HG03460 (cell line): ENCODE measurements at regions not wholly inside any gene's neighbourhood (a gene's known extent, or its start where the extent isn't known, plus 50 kb on each side); places are given as distances from the start of the nearest gene placed in this dataset.
"Not testable (repeated sequence)": the region's sequence is repeated elsewhere in the genome, so short reads cannot be mapped to it uniquely, and the experiment has no call there.

Experiments used
- ATAC-seq: cut with Tn5 transposase; IDR thresholded peaks from one replicate; pipeline ENCODE4 v1.9.1; 2021; ENCODE audit not compliant: unreplicated experiment

GRCh38 chr5:39674209-39675082 is 249.7 kb upstream of the DAB2 start:
- ATAC-seq: no peak

- no peak for ATAC-seq
Measured at GRCh38 chr5:39671561-39671961, 246.8 kb upstream of the DAB2 start.

GRCh38 chr5:39670955-39671354 is 246.2 kb upstream of the DAB2 start:
- no peak for ATAC-seq

GRCh38 chr5:39670391-39670790 is 245.6 kb upstream of the DAB2 start:
- ATAC-seq: no peak

- no peak for ATAC-seq
Measured at GRCh38 chr5:39668980-39669379, 244.2 kb upstream of the DAB2 start.

GRCh38 chr5:39665328-39665727 is 240.5 kb upstream of the DAB2 start:
- ATAC-seq: no peak

GRCh38 chr5:39662945-39663344 is 238.2 kb upstream of the DAB2 start:
- no peak for ATAC-seq

- ATAC-seq: no peak
Measured at GRCh38 chr5:39661026-39661779, 236.4 kb upstream of the DAB2 start.

GRCh38 chr5:39660020-39660419 is 235.2 kb upstream of the DAB2 start:
- ATAC-seq: no peak

- ATAC-seq: no peak
Measured at GRCh38 chr5:39658866-39659265, 234.1 kb upstream of the DAB2 start.

- ATAC-seq: no peak
Measured at GRCh38 chr5:39657943-39658342, 233.2 kb upstream of the DAB2 start.

- no peak for ATAC-seq
Measured at GRCh38 chr5:39656600-39656999, 231.8 kb upstream of the DAB2 start.

GRCh38 chr5:39654715-39655114 is 229.9 kb upstream of the DAB2 start:
- no peak for ATAC-seq

- not testable (repeated sequence) for ATAC-seq
Measured at GRCh38 chr5:39652481-39652880, 227.7 kb upstream of the DAB2 start.

- ATAC-seq: no peak
Measured at GRCh38 chr5:39652036-39652435, 227.3 kb upstream of the DAB2 start.

- ATAC-seq: no peak
Measured at GRCh38 chr5:39650008-39650762, 225.4 kb upstream of the DAB2 start.

GRCh38 chr5:39648848-39649227 is 224.1 kb upstream of the DAB2 start:
- no peak for ATAC-seq

GRCh38 chr5:39648085-39648847 is 223.5 kb upstream of the DAB2 start:
- no peak for ATAC-seq

GRCh38 chr5:39640552-39640951 is 215.8 kb upstream of the DAB2 start:
- peak; percentile 96 for ATAC-seq

- no peak for ATAC-seq
Measured at GRCh38 chr5:39639618-39640089, 214.9 kb upstream of the DAB2 start.

- ATAC-seq: no peak
Measured at GRCh38 chr5:39638813-39639212, 214.0 kb upstream of the DAB2 start.
